ENCODE measurements at regions not wholly inside any gene's neighbourhood (a gene's known extent, or its start where the extent isn't known, plus 50 kb on each side); places are given as distances from the start of the nearest gene placed in this dataset.

DNA sequence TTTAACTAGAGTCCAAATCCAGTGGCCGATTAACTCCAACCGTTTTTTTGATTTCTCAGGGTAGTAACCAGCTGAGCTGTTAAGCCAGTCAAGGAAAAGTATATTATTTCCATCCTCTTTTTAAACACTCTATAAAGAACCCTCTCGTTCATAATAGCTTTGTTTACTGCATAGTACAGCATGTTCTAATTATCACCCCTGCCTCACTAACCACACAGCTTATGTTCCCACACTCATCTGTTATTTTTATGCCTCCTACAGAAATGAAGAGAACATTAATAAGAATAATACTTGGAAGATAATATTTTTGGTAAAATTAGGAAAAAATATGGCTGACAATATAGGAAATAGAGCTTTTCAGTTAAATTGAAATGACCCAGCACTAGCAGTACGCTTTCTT lies 2132.8 kb upstream of the CELF4 start:
- no peaks in the 10 kb centered on the region for H3K36me3 ChIP-seq
- DNase-seq (no peak), ATAC-seq (ENCODE audit: low FRiP score in 2 of 2) (no peak)
- H3K4me3 ChIP-seq = no peak overlapping the region
- H3K27ac ChIP-seq = no peak overlapping the region
- H3K27me3 ChIP-seq = no peaks in the 10 kb centered on the region
- H3K9me3 ChIP-seq = no peaks in the 10 kb centered on the region
- TF ChIP-seq, protein P1, sequence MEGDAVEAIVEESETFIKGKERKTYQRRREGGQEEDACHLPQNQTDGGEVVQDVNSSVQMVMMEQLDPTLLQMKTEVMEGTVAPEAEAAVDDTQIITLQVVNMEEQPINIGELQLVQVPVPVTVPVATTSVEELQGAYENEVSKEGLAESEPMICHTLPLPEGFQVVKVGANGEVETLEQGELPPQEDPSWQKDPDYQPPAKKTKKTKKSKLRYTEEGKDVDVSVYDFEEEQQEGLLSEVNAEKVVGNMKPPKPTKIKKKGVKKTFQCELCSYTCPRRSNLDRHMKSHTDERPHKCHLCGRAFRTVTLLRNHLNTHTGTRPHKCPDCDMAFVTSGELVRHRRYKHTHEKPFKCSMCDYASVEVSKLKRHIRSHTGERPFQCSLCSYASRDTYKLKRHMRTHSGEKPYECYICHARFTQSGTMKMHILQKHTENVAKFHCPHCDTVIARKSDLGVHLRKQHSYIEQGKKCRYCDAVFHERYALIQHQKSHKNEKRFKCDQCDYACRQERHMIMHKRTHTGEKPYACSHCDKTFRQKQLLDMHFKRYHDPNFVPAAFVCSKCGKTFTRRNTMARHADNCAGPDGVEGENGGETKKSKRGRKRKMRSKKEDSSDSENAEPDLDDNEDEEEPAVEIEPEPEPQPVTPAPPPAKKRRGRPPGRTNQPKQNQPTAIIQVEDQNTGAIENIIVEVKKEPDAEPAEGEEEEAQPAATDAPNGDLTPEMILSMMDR (IDR thresholded peaks at IDR 0.05) = no peak
- TF ChIP-seq POLR2AphosphoS5 (IDR thresholded peaks at IDR 0.05) (no peak), POLR2A (IDR thresholded peaks at IDR 0.05) (no peak), EP300 (IDR thresholded peaks at IDR 0.05) (no peak)
- WGBS, 2 donors = 78 to 82% methylated on average over 4 of the region's 4 CpGs
- H3K4me1 ChIP-seq = no peaks in the 10 kb centered on the region

DNA sequence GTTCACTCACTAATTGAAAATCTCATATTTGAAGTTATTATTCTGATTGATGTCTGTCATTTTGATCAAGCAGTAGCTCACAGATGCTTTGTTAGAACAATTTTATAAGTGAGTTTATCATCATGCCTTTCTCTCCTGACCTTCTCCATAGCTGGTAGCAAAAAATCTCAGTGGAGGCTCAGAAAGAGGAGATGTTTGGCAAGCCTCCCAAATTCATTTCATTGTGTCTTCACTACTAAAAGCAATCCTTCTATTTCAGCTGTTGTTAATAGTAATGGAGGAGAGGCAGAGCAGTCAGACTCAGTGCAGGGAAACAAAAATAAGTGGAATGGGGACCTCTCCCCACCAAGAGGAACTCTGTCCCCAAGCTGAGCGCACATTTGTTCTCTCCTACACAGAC lies 2127.8 kb upstream of the CELF4 start:
- no peaks in the 10 kb centered on the region for H3K9me3 ChIP-seq
- H3K4me1 ChIP-seq = no peaks in the 10 kb centered on the region
- H3K27me3 ChIP-seq = no peaks in the 10 kb centered on the region
- H3K36me3 ChIP-seq = no peaks in the 10 kb centered on the region
- H3K4me3 ChIP-seq = no peak overlapping the region
- no peak for ATAC-seq (ENCODE audit: low FRiP score in 2 of 2)
- H3K27ac ChIP-seq = no peak overlapping the region
- TF ChIP-seq, protein P1 (IDR thresholded peaks at IDR 0.05) = no peak
- TF ChIP-seq POLR2A (IDR thresholded peaks at IDR 0.05) (no peak), EP300 (IDR thresholded peaks at IDR 0.05) (no peak), POLR2AphosphoS5 (IDR thresholded peaks at IDR 0.05) (no peak)
- WGBS, 2 donors = 100% methylated on average over 1 of the region's 1 CpG
- DNase-seq = no peak

GRCh38 chr18:39692367-39693015 lies 2126.9 kb upstream of the CELF4 start:
- 62 to 68% methylated on average over 2 of the region's 2 CpGs for WGBS, 2 donors
- Histone ChIP-seq H3K27me3 (no peaks in the 10 kb centered on the region), H3K4me1 (no peaks in the 10 kb centered on the region), H3K36me3 (no peaks in the 10 kb centered on the region), H3K4me3 (no peak overlapping the region), H3K9me3 (no peaks in the 10 kb centered on the region), H3K27ac (no peak overlapping the region)
- ATAC-seq (ENCODE audit: low FRiP score in 2 of 2) (no peak), DNase-seq (no peak)
- TF ChIP-seq EP300 (IDR thresholded peaks at IDR 0.05) (no peak), POLR2AphosphoS5 (IDR thresholded peaks at IDR 0.05) (no peak), POLR2A (IDR thresholded peaks at IDR 0.05) (no peak)
- TF ChIP-seq, protein P1 (IDR thresholded peaks at IDR 0.05) = no peak

DNA sequence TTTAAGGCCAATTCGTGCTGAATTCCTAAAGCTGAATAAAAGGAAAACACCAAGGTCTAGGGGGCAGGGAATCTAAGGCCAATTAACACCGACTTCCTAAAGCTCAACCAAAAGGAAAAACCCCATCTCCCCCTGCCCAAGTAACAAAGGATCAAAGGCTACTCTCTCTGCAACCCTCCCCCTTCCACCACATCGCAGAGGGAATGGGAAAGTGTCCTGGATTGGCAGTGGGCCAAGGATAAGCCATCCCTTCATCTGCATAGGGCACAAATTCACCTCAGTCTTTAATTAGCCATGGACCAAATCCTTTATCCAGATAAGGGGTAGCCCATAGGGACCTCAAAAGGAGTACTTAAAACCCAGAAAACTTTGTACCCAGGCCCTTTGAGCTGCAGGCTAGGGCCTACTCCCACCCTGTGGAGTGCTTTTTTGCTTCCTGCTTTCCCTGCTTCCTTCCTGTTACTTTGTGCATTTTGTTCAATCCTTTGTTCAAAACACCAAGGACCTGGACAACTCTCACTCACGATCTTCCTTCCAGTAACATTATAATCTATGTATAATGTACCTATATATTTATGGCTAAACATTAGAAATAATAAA lies 2119.8 kb upstream of the CELF4 start:
- H3K4me3 ChIP-seq = no peak overlapping the region
- DNase-seq (no peak), ATAC-seq (ENCODE audit: low FRiP score in 2 of 2) (no peak)
- H3K27ac ChIP-seq = no peak overlapping the region
- H3K36me3 ChIP-seq = no peaks in the 10 kb centered on the region
- no peak for TF ChIP-seq EP300 (IDR thresholded peaks at IDR 0.05)
- TF ChIP-seq, protein P1 (IDR thresholded peaks at IDR 0.05) = no peak
- no peaks in the 10 kb centered on the region for H3K27me3 ChIP-seq
- WGBS, 2 donors = 44 to 61% methylated on average over 4 of the region's 4 CpGs
- no peaks in the 10 kb centered on the region for H3K4me1 ChIP-seq
- no peaks in the 10 kb centered on the region for H3K9me3 ChIP-seq

DNA sequence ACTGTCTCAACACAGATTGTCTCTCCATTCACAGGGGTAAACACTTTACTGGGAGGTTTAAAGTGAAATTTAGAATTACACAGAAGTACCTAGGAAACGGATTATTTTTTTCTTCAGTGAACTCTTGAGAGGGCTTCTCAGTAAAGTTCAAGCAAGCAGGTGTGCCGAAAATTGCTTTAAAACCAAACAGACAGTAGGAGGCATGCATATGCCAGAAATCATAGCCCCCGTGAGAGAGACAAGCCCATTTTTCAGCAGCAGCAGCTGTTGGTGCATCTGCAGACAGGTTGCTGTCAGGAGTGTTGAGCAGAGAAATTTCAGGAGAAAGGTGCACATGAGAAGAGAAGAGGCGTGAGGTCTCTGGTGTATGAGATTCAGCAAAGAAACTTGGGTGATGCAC lies 2115.5 kb upstream of the CELF4 start:
- H3K4me1 ChIP-seq = no peaks in the 10 kb centered on the region
- no peak overlapping the region for H3K27ac ChIP-seq
- no peaks in the 10 kb centered on the region for H3K36me3 ChIP-seq
- no peak overlapping the region for H3K4me3 ChIP-seq
- no peak for DNase-seq
- WGBS, 2 donors = 77 to 83% methylated on average over 4 of the region's 4 CpGs
- H3K27me3 ChIP-seq = no peaks in the 10 kb centered on the region
- TF ChIP-seq POLR2AphosphoS5 (IDR thresholded peaks at IDR 0.05) = no peak
- TF ChIP-seq, protein P1 (IDR thresholded peaks at IDR 0.05) = no peak
- TF ChIP-seq EP300 (IDR thresholded peaks at IDR 0.05) = no peak
- TF ChIP-seq POLR2A (IDR thresholded peaks at IDR 0.05) = no peak
- no peaks in the 10 kb centered on the region for H3K9me3 ChIP-seq
- no peak for ATAC-seq (ENCODE audit: low FRiP score in 2 of 2)
